ENCODE measurements at regions not wholly inside any gene's neighbourhood (a gene's known extent, or its start where the extent isn't known, plus 50 kb on each side); places are given as distances from the start of the nearest gene placed in this dataset.
"Not testable (repeated sequence)": the region's sequence is repeated elsewhere in the genome, so short reads cannot be mapped to it uniquely, and the experiment has no call there.

GRCh38 chr22:16723241-16723640 lies 102.0 kb downstream of the XKR3 start:
- not testable (repeated sequence) for TF ChIP-seq CTCF (IDR thresholded peaks at IDR 0.05 in 8 of 11, conservative IDR thresholded peaks at IDR 0.05 in 3 of 11); POLR2A (IDR thresholded peaks at IDR 0.05); POLR2AphosphoS5 (IDR thresholded peaks at IDR 0.05)
